GM23338 (cell line): ENCODE measurements at regions not wholly inside any gene's neighbourhood (a gene's known extent, or its start where the extent isn't known, plus 50 kb on each side); places are given as distances from the start of the nearest gene placed in this dataset.

Source experiments
- ATAC-seq: fragments of 200-7000 bp; cut with Tn5 transposase; 3 replicates; pipeline ENCODE4 v1.9.1; 2020
- DNase-seq: peaks from one replicate; pipeline ENCODE4 v3.0.0-alpha.2; 2015; ENCODE audit warnings: low spot score
- H2AFZ ChIP-seq: fragments of 200-600 bp; sonication (generic); 2 replicates; pipeline ENCODE4 v1.8.0; 2016; ENCODE audit warnings: antibody characterized with exemption, mild to moderate bottlenecking, moderate library complexity
- H3F3A ChIP-seq: fragments of 200-600 bp; sonication (generic); replicated peaks from 2 replicates; pipeline ENCODE4 v1.8.0; 2017; ENCODE audit warnings: antibody characterized with exemption, mixed run types, low read depth
- H3K27ac ChIP-seq: fragments of 200-600 bp; sonication (generic); 2 replicates; pipeline ENCODE4 v1.6.1; 2016; ENCODE audit warnings: low read depth
- H3K27me3 ChIP-seq: fragments of 200-600 bp; sonication (generic); 2 replicates; pipeline ENCODE4 v1.8.0; 2016; ENCODE audit warnings: mild to moderate bottlenecking, mixed run types, moderate library complexity; ENCODE audit not compliant: insufficient read depth
- H3K36me3 ChIP-seq: fragments of 200-600 bp; sonication (generic); 2 replicates; pipeline ENCODE4 v1.8.0; 2016; ENCODE audit warnings: mild to moderate bottlenecking; ENCODE audit not compliant: insufficient read depth
- H3K4me1 ChIP-seq: fragments of 200-600 bp; sonication (generic); 2 replicates; pipeline ENCODE4 v1.8.0; 2016; ENCODE audit warnings: mild to moderate bottlenecking, moderate library complexity; ENCODE audit not compliant: insufficient read depth
- H3K4me2 ChIP-seq: fragments of 200-600 bp; sonication (generic); 2 replicates; pipeline ENCODE4 v1.7.1; 2017; ENCODE audit warnings: mixed run types
- H3K4me3 ChIP-seq: fragments of 200-600 bp; sonication (generic); 2 replicates; pipeline ENCODE4 v1.6.1; 2016; ENCODE audit warnings: mixed run types
- H3K79me2 ChIP-seq: fragments of 200-600 bp; sonication (generic); replicated peaks from 2 replicates; pipeline ENCODE4 v1.8.0; 2017; ENCODE audit warnings: mild to moderate bottlenecking; ENCODE audit not compliant: insufficient read depth
- H3K9me2 ChIP-seq: fragments of 200-600 bp; sonication (generic); 2 replicates; pipeline ENCODE4 v1.8.0; 2017; ENCODE audit not compliant: insufficient read depth
- H4K20me1 ChIP-seq: fragments of 200-600 bp; sonication (generic); replicated peaks from 2 replicates; pipeline ENCODE4 v1.8.0; 2017; ENCODE audit warnings: mild to moderate bottlenecking; ENCODE audit not compliant: insufficient read depth
- H3K27ac Mint-ChIP-seq: 2 replicates; pipeline ENCODE4 v1.8.0; 2020; ENCODE audit warnings: inconsistent platforms, mild to moderate bottlenecking, moderate library complexity, mixed read lengths
- H3K27me3 Mint-ChIP-seq: 3 replicates; pipeline ENCODE4 v1.8.0; 2022; ENCODE audit warnings: low read depth, mild to moderate bottlenecking, moderate library complexity, mixed read lengths, inconsistent platforms; ENCODE audit not compliant: insufficient read depth, poor library complexity
- H3K36me3 Mint-ChIP-seq: 3 replicates; pipeline ENCODE4 v1.8.0; 2021; ENCODE audit warnings: low read depth, mild to moderate bottlenecking, inconsistent platforms, moderate library complexity, mixed read lengths
- H3K4me1 Mint-ChIP-seq: 3 replicates; pipeline ENCODE4 v1.8.0; 2020; ENCODE audit warnings: mild to moderate bottlenecking, inconsistent platforms, mixed read lengths
- H3K4me3 Mint-ChIP-seq: 3 replicates; pipeline ENCODE4 v1.8.0; 2021; ENCODE audit warnings: moderate library complexity, mild to moderate bottlenecking, inconsistent platforms, mixed read lengths
- H3K9me3 Mint-ChIP-seq: 3 replicates; pipeline ENCODE4 v1.8.0; 2020; ENCODE audit warnings: moderate library complexity, mild to moderate bottlenecking, inconsistent platforms, mixed read lengths
- CTCF ChIP-seq, 2 experiments: fragments of 200-600 bp in 1 of 2; sonication (generic) in 1 of 2; conservative IDR thresholded peaks; 2 replicates each; pipeline versions ENCODE4 v1.5.1 to v1.6.1; 2016 to 2017; ENCODE audit warnings: antibody characterized with exemption in 2 of 2, low read depth in 2 of 2, mild to moderate bottlenecking in 2 of 2, moderate library complexity in 1 of 2
- EZH2phosphoT487 ChIP-seq: fragments of 200-600 bp; sonication (generic); IDR thresholded peaks from one replicate; pipeline ENCODE4 v1.8.1; 2018; ENCODE audit warnings: antibody characterized with exemption; ENCODE audit not compliant: unreplicated experiment
- POLR2AphosphoS5 ChIP-seq: IDR thresholded peaks from 2 replicates; pipeline ENCODE4 v1.6.1; 2016; ENCODE audit warnings: antibody characterized with exemption, low read depth
- TF ChIP-seq, protein P1 (sequence below): IDR thresholded peaks from 2 replicates; pipeline ENCODE4 v1.6.1; 2016; ENCODE audit warnings: antibody characterized with exemption
- TF ChIP-seq, protein P2 (sequence below): fragments of 250-450 bp; sonication (Bioruptor Pico); IDR thresholded peaks from 2 replicates; pipeline ENCODE4 v1.5.0; 2020; ENCODE audit warnings: mild to moderate bottlenecking, moderate library complexity

- TF ChIP-seq, protein P1, sequence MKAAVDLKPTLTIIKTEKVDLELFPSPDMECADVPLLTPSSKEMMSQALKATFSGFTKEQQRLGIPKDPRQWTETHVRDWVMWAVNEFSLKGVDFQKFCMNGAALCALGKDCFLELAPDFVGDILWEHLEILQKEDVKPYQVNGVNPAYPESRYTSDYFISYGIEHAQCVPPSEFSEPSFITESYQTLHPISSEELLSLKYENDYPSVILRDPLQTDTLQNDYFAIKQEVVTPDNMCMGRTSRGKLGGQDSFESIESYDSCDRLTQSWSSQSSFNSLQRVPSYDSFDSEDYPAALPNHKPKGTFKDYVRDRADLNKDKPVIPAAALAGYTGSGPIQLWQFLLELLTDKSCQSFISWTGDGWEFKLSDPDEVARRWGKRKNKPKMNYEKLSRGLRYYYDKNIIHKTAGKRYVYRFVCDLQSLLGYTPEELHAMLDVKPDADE = no peak
- TF ChIP-seq CTCF (conservative IDR thresholded peaks at IDR 0.05; ENCODE audit: low read depth in 2 of 2) = no peak
Observed at GRCh38 chr7:106563466-106564150, 97.3 kb downstream of the CCDC71L start (continued).

- Mint-ChIP-seq H3K4me3 (no peak overlapping the region), H3K4me1 (no peaks in the 10 kb centered on the region), H3K27me3 (peaks cover 2% of the 10 kb centered on the region), H3K36me3 (no peaks in the 10 kb centered on the region), H3K9me3 (no peaks in the 10 kb centered on the region), H3K27ac (no peak overlapping the region)
- H2AFZ ChIP-seq = no peak overlapping the region
- H3K27me3 ChIP-seq = no peaks in the 10 kb centered on the region
- no peaks in the 10 kb centered on the region for H3K36me3 ChIP-seq
- TF ChIP-seq, protein P2, sequence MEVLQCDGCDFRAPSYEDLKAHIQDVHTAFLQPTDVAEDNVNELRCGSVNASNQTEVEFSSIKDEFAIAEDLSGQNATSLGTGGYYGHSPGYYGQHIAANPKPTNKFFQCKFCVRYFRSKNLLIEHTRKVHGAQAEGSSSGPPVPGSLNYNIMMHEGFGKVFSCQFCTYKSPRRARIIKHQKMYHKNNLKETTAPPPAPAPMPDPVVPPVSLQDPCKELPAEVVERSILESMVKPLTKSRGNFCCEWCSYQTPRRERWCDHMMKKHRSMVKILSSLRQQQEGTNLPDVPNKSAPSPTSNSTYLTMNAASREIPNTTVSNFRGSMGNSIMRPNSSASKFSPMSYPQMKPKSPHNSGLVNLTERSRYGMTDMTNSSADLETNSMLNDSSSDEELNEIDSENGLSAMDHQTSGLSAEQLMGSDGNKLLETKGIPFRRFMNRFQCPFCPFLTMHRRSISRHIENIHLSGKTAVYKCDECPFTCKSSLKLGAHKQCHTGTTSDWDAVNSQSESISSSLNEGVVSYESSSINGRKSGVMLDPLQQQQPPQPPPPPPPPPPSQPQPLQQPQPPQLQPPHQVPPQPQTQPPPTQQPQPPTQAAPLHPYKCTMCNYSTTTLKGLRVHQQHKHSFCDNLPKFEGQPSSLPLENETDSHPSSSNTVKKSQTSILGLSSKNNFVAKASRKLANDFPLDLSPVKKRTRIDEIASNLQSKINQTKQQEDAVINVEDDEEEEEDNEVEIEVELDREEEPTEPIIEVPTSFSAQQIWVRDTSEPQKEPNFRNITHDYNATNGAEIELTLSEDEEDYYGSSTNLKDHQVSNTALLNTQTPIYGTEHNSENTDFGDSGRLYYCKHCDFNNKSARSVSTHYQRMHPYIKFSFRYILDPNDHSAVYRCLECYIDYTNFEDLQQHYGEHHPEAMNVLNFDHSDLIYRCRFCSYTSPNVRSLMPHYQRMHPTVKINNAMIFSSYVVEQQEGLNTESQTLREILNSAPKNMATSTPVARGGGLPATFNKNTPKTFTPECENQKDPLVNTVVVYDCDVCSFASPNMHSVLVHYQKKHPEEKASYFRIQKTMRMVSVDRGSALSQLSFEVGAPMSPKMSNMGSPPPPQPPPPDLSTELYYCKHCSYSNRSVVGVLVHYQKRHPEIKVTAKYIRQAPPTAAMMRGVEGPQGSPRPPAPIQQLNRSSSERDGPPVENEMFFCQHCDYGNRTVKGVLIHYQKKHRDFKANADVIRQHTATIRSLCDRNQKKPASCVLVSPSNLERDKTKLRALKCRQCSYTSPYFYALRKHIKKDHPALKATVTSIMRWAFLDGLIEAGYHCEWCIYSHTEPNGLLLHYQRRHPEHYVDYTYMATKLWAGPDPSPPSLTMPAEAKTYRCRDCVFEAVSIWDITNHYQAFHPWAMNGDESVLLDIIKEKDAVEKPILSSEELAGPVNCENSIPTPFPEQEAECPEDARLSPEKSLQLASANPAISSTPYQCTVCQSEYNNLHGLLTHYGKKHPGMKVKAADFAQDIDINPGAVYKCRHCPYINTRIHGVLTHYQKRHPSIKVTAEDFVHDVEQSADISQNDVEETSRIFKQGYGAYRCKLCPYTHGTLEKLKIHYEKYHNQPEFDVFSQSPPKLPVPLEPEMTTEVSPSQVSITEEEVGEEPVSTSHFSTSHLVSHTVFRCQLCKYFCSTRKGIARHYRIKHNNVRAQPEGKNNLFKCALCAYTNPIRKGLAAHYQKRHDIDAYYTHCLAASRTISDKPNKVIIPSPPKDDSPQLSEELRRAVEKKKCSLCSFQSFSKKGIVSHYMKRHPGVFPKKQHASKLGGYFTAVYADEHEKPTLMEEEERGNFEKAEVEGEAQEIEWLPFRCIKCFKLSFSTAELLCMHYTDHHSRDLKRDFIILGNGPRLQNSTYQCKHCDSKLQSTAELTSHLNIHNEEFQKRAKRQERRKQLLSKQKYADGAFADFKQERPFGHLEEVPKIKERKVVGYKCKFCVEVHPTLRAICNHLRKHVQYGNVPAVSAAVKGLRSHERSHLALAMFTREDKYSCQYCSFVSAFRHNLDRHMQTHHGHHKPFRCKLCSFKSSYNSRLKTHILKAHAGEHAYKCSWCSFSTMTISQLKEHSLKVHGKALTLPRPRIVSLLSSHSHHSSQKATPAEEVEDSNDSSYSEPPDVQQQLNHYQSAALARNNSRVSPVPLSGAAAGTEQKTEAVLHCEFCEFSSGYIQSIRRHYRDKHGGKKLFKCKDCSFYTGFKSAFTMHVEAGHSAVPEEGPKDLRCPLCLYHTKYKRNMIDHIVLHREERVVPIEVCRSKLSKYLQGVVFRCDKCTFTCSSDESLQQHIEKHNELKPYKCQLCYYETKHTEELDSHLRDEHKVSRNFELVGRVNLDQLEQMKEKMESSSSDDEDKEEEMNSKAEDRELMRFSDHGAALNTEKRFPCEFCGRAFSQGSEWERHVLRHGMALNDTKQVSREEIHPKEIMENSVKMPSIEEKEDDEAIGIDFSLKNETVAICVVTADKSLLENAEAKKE (CRISPR knock-in tag) = no peak
- TF ChIP-seq POLR2AphosphoS5 (no peak), CTCF (conservative IDR thresholded peaks at IDR 0.05; ENCODE audit: low read depth in 2 of 2) (no peak), EZH2phosphoT487 (no peak)
- H3K4me3 ChIP-seq = no peak overlapping the region
- H3K27ac ChIP-seq = no peak overlapping the region
- no peak for ATAC-seq
- peaks cover 9% of the 10 kb centered on the region; the same call in 1 of the 2 replicates for H3K9me2 ChIP-seq
- H3K4me1 ChIP-seq = peaks cover 3% of the 10 kb centered on the region; the same call in 1 of the 2 replicates
- DNase-seq = no peak
- H3K4me2 ChIP-seq = no peak overlapping the region
- H3F3A ChIP-seq = no peaks in the 10 kb centered on the region
- no peaks in the 10 kb centered on the region for H4K20me1 ChIP-seq
- no peaks in the 10 kb centered on the region for H3K79me2 ChIP-seq
Observed at GRCh38 chr7:106562711-106563366, 98.1 kb downstream of the CCDC71L start.
